GM21526 (cell line): ENCODE measurements at regions not wholly inside any gene's neighbourhood (a gene's known extent, or its start where the extent isn't known, plus 50 kb on each side); places are given as distances from the start of the nearest gene placed in this dataset.
"Not testable (repeated sequence)": the region's sequence is repeated elsewhere in the genome, so short reads cannot be mapped to it uniquely, and the experiment has no call there.

Experiments used
- ATAC-seq: cut with Tn5 transposase; IDR thresholded peaks from one replicate; pipeline ENCODE4 v1.9.1; 2021; ENCODE audit warnings: moderate library complexity; ENCODE audit not compliant: unreplicated experiment, low FRiP score

DNA sequence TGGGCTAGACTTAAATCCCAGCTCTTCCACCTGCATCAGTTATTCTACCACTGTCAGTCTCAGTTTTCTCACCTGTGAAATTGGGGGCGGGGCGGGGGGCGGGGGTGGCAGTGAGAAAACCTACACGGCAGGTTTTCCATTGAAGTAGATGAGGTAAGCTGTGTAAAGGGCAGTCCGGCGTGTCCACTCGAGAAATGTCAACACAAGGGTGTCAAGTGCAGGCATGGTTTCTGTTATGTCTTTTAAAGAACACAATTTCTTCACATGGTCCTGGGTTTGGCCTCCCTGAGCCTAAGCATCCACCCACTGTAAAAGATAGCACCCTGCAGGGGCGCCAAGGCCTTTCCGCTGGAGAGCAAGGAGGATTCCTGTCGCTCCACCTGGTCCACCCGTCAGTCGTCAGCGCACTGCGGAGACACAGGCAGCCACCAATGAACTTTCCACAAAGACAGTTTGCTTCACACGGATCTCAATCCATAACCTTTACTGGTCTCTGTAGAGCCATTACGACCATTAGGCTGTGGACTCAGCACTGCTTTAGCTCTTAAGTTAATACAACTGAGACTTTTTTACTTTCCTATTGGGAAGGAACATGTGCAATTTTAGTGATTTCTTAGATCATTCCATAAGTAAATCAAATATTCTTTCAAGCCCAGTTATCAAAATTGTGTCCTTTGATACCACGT, 99.5 kb upstream of the FOXB1 start:
- ATAC-seq: no peak

DNA sequence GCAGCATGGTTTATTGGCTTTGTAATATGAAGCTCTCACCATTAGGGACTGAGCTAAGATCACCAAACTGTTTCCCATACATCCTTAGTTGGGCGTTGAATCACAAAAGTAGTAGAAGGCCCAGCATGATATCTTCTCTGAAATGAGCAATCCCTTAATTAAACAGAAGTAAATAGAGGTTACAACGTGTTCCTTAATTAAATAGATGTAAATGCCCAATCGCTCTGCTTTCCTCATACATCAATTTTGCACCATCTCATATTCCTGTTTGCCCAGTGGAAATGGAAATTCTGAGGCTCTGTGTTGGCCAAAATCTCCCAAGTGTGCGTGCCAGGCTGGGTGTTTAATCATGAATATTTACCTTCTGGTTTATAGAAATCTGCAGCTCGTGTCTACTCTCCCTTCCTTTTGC, 107.4 kb upstream of the FOXB1 start:
- no peak for ATAC-seq

DNA sequence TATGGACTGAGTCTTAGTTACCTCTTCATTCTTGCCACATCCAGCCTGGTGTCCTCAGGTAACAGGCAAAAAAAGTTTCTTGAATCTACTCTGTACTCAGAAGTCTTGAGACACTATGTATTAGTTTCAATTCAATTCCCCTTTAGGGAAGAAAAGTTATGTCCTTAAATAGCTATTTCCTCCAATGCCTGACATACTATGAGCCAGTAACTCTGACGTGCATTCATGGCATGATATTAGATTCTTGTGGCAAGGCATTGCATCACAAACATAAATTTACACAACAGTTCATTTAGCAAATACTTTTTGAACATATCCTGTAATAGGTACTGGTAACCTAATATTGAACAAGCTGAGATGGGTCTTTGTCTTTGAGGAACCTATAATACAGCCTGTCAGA, 109.3 kb upstream of the FOXB1 start:
- ATAC-seq: no peak

DNA sequence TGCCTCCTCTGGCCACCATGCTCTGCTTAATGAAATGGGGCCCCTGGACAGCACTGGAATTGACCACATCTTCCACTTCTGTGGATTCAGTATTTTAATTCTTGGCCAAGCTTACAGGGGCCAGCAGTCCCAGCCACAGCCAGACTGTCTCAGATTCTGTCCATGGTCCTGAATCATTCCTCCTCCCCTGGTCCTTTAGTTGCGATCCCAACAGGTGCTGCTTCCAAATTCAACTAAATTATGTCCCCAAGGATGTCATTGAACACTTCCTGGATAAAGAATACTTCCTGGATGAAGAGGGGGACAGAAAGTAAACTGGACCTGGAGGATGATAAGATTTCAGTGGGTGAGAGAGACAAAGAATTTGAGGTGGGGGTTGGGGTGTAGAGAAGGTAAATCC, 111.1 kb upstream of the FOXB1 start:
- no peak for ATAC-seq

DNA sequence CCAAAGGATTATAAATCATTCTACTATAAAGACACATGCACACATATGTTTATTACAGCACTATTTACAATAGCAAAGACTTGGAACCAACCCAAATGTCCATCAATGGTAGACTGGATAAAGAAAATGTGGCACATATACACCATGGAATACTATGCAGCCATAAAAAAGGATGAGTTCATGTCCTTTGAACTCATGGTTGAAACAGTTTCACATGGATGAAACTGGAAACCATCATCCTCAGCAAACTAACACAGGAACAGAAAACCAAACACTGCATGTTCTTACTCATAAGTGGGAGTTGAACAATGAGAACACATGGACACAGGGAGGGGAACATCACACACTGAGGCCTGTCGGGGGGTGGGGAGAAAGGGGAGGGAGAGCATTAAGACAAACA, 116.2 kb upstream of the FOXB1 start:
- not testable (repeated sequence) for ATAC-seq

DNA sequence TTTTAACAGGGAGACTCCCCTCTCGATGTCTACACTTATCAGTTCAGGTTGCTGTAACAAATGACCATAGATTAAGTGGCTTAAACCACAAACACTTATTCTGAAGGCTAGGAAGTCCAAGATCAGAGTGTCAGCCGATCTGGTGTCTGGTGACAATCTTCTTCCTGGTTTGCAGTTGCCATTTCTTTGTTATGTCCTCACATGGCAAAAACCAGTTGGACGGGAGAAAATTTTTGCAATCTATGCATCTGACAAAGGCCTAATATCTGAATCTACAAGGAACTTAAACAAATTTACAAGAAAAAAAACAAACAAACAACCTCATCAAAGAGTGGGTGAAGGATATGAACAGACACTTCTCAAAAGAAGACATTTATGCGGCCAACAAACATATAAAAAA, 116.9 kb upstream of the FOXB1 start:
- ATAC-seq: no peak

DNA sequence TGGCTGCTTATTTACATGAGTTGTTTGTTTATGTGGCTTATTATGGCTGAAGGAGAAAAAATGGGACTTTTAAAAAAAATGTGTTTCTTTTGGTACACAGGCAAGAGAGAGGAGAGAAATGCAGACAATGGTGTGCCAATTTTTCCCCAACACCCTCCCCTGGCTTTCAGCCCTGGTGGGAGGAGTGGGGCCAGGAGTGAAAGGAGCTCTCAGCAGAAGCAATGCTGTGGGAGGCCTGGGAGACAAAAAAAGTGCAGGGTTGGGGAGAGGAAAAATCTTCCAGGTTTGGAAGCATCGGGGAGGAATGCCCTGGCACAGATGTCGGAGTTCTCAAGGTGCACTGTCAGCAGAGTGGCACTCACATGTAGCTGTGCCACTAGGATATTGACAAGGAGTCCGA, 117.7 kb upstream of the FOXB1 start:
- ATAC-seq: no peak

DNA sequence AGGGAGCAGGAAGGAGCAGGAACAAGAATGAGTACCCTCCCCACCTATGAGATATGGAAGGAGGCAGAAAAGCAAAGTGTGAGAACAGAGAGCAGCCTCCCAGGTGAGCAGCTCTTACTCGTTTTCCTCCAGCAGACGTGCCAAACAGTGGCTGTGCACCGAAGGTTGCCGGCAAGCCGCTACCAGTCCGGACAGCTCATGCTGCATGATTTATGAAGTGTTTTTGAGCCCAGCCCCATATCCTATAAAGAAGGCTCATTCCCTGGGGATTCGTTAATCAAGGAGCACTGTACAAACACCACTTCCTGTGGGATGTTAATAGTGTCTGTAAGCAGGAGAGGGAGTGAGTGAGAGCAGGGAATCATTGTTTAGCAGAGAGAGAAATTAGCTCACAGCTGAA, 118.3 kb upstream of the FOXB1 start:
- ATAC-seq: no peak

DNA sequence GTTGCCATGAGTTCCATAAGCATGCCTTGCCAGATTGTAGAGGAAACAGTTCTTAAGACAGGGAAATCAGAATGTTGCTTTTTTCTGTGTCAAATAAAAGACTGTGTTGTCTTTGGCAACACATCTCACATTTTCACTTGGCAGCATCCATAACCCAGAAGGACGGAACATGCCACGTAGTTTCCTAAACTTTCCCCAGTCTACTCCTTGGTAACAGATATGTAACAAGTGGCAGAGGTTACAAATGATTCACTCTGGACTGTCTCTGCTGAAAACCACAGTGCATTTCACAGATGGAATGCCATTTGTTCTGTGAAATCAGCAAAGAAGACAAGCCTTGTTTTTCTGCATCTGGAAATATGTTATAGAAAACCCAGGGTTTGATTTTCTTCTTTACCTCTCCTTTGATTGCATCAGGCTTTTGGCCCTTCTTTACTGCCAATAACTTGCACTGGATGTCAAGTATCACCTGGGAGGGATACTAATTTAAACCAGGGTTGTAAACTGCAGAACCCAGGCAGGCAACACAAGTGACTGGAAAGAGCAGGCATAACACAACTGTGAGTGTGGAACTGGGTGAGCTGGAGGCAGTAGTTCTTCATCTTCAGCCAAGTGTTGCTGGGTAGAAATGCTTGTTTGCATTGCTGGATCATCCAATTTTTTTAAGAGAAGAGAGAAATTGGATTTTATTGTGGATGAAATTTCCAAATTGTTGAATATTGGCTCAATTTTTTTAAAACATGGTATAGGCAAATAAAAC, 124.4 kb upstream of the FOXB1 start:
- no peak for ATAC-seq

DNA sequence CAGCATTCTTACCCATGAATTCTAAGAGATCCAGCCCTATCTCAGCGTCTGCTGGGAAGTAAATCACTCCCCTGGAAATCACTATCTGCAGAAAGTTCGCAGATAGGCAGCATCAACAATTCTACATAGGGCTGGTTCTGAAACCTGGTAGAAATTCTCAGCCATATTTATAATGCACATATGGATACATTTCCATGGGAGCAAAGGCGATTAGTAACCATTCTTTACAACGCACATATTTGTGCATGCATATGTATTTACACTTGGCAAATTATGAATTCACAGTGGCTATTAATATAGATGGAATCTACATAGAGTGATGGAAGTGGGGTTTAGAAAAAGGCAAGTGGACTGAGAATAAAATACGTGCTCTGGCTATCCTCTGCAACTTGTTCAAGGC, 128.0 kb upstream of the FOXB1 start:
- ATAC-seq: no peak

DNA sequence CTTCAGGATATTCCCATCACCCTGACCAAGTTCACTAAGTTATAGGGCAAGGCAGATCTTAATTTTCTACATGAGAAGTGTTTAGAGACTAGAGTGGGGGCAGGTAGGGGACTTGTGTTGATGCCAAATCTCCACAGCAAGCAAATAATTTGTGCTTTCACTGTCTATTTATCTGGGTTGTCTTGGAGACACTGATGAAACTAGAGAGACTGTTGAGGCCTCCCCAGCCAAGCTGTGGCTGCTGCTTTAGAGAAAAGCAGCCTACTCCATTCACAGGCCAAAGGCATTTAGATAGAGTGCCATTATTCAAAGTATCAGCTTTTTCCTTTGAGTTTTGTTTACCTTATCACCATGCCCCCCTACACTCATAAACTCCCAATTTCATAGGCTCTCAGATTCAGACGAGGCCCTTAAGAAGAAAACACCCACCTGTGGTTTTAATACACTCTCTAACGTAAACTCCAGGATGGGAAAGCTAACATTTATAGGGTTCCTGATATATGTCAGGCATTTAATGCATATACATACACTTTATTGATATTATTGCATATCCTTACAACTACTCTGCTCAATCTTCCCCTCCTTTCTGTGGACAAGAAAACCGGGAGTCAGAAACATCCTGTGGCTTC, 130.4 kb upstream of the FOXB1 start:
- ATAC-seq: no peak

DNA sequence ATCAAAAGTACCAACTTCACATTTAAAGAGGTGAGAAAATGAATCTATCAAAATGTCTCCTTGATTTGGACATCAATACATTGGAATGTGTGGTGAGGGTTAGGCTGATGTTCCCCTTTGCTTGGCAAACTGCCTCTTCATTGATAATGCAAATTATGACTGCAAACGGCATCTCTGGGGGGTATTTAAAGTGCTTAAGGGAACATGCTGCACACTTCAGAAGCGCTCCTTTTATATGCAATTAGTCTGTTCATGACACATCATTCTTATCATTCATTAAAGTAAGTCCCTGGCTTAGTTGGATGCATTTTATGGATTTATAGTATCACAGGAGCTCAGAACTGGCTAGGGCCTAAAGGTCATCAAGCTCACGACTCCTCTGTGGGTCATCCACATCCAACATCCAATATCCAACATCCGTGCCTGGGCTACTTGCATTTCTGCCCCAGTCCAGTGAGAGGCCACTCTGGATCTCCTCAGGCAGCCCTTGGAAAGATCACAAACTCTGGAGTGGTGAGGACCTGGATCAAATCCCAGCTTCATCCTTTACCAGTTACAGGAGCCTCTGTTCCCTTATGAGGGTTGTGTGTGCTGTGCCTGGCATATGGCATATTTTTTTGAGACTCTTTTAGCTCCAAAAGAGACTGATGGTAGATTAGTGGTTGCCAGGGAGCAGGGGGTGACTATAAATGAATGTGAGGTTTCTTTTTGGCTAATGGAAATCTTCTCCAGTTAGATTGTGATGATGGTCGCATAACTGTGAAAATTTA, 136.8 kb upstream of the FOXB1 start:
- no peak for ATAC-seq

DNA sequence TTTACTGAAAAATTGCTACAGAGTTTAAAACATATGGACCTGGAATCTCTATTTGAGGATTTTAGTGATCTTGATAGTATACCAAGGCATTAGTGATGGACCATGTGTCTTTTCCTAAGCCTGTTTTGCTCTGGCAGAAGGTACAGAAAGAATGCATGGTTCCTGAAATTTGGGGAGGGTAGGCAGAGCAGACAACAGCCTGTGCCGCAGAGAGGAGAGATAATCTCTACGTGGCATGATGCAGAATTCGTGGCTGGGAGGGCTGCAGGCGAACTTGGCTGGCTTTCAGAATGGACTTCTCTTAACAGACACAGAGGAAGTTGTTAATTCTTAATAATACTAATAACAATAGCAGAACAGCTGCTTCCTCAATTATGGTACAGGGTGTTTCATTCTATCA, 137.5 kb upstream of the FOXB1 start:
- no peak for ATAC-seq

DNA sequence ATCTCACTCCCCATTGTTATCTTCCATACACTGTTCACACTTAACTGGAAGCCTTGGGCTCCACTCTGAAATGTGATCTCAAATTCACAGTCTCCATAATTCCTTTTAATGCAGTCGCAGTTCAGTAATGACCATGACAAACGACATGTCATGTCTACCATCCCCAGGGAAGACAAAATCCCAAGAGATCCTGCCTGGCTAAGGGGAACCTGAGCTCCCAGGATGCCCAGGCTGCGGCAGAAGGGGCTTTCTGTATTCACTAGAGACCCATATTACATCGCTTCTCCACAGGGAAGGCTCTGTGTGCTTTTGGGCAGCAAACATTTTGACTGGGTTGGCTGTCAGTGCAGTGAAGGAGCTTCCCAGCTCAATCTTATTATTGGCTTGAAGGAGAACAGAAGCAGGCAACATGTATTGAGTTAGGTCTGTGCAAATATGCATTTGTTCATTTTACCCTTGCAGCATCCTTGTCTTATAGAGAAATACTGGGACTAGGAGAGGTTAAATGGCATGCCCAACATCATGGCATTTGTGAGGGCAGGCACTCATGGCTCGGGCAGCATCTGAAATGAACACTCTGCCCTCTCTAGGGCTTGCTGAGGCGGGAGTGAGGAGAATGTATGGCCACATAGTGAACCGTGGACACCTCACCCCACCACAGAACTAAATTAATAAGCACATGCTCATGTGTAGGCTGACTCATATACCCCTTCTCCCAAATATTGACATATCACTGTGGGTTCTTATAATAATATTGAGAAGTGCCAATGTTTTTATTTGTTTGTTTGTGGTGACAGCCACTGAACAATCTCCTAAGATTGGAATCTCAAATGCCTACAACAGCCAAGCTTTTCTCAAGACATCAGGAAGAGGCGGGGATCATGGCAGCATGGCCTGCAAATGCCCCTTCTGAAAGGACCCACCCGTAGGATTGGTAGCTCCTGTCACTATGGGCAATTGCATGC, 141.6 kb upstream of the FOXB1 start:
- no peak for ATAC-seq

DNA sequence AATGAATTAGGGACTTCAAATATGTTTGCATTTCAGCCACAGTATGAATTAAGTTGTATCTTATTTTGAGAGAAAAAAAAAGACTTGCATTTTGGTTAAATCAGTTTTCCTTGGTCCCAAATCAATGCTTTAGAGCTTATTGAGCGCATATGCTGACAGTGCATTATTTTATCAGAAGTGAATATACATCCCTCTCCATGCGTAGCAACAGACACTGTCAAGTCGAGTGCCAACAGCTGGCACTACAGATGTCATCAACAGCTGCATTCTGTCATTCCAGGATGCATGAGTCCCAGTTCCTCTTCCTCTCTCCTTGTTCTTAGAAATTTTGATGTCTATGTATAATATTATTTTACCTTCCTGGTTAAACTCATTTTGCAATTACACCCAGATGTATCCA, 156.1 kb upstream of the FOXB1 start:
- ATAC-seq: no peak

DNA sequence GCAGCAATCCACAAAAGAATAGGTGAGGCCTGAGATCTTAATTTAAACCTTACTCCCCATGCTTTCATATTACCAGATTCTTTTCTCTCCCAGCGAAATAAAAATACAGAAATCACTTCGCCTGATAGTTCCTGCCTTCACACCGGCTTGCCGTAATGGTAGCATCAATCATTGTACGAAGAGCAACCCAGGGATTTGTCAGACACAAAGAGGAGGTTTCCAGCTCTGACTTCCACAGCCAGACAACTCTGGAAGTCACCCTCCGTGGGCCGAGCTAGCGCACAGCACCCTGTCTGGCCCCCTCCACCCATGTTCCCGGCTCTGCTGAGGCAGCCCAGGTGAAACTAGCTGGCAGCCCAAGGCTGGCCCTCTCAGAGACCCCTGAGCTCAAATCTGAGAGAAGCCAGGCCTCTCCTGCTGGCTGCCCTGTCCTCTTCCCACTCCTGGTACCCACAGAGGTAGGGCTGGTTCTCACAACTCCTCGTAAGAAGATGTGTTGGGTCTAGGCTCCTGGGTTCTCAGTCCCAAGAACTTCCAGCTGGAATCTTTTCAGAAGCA, 156.9 kb upstream of the BNIP2 start:
- no peak for ATAC-seq

DNA sequence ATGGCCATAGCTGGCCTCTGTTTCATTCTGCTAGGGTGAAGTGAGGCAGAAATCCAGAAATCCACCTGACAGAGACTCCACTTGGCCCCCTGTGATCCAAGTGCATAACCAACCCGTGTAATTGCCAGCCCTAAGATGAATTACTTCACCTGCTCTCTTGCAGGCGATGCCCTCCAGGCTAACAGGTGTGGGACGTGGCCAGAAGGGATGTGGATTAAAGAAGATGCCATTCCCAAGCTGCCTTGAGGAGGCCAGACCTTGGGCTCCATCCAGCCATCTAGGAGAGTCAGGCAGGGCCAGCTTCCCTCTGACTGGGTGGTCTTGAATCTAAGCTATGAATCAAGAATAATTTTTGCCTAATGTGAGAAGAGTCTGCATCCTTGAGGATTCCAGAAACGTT, 154.5 kb upstream of the BNIP2 start:
- no peak for ATAC-seq

DNA sequence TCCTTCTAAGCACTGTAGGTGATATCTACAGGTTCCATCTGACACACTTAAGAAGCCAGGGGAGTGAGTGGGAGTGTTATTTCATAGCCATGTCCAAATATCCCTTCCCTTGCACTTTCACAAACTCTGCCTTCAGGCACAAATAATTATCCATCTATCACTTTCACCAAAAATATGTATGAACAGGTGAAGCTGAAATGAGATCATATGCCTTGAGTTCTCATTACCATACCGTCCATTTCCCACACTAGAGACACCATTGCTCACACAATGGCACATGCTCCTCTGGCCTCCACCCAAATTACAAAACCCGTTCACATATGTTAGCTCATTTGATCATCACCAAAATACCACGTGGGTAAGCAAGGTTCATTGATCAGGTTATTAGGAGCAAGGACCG, 151.9 kb upstream of the BNIP2 start:
- ATAC-seq: no peak

DNA sequence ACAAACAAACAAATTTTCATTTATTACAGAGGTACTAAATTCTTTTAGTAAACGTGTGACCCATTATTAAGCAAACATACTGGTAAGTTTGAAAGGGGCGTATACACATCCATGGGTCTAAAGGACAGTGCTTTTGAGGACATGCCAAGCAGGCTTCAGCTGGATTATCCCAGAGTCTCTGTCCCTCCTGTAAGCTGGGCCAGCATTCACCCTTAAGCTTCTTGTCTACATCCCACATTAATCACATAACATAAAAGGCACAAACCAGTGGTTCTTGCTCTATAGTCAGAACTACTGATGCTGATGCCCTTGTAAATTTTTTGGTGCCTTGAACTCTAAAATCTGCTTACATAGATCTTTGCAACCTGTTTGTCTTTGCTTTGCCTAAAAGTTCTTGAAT, 150.8 kb upstream of the BNIP2 start:
- no peak for ATAC-seq

DNA sequence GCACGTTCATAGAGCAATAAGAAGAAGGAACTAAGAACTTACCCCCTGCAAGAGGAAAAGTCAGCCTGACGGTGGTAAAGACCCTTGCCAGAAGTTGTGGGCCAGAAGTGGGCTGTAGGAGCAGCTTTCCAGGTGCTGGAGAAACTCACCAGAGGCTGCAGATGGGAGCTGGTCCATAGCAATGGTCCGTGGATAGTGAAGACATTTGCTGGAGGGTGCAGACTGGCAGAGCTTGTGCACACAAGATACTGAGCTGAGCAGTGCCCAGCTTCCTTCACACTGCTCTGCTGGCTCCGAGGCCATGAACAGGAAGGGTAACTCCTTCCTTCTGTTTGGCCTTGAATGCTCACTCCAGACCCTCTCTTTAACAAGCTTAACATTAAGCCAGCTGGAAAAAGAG, 149.8 kb upstream of the BNIP2 start:
- ATAC-seq: no peak
